Hepatocyte (in vitro differentiated cells): ENCODE measurements at regions not wholly inside any gene's neighbourhood (a gene's known extent, or its start where the extent isn't known, plus 50 kb on each side); places are given as distances from the start of the nearest gene placed in this dataset.

Experiments
- DNase-seq: peaks from one replicate; pipeline ENCODE4 v3.0.0-alpha.2; 2016; ENCODE audit warnings: low spot score
- H2AFZ ChIP-seq: fragments of 200-600 bp; sonication (generic); 2 replicates; pipeline ENCODE4 v1.6.0; 2016; ENCODE audit warnings: antibody characterized with exemption, mild to moderate bottlenecking
- H3K27ac ChIP-seq: fragments of 200-600 bp; sonication (generic); 2 replicates; pipeline ENCODE4 v1.5.1; 2016; ENCODE audit warnings: mild to moderate bottlenecking
- H3K27me3 ChIP-seq: fragments of 200-600 bp; sonication (generic); 2 replicates; pipeline ENCODE4 v1.6.1; 2016
- H3K36me3 ChIP-seq: fragments of 200-600 bp; sonication (generic); replicated peaks from 2 replicates; pipeline ENCODE4 v1.5.1; 2016; ENCODE audit warnings: low read depth; ENCODE audit not compliant: insufficient read depth
- H3K4me1 ChIP-seq: fragments of 200-600 bp; sonication (generic); 2 replicates; pipeline ENCODE4 v1.5.1; 2016; ENCODE audit warnings: mild to moderate bottlenecking, moderate library complexity; ENCODE audit not compliant: insufficient read depth
- H3K4me2 ChIP-seq: fragments of 200-600 bp; sonication (generic); 2 replicates; pipeline ENCODE4 v1.6.0; 2016
- H3K4me3 ChIP-seq: fragments of 200-600 bp; sonication (generic); 2 replicates; pipeline ENCODE4 v1.5.1; 2016; ENCODE audit warnings: mild to moderate bottlenecking
- H3K79me2 ChIP-seq: fragments of 200-600 bp; sonication (generic); 2 replicates; pipeline ENCODE4 v1.6.0; 2017; ENCODE audit warnings: mild to moderate bottlenecking
- H3K9me2 ChIP-seq: fragments of 200-600 bp; sonication (generic); replicated peaks from 2 replicates; pipeline ENCODE4 v1.6.0; 2017; ENCODE audit warnings: mild to moderate bottlenecking; ENCODE audit not compliant: insufficient read depth
- H3K9me3 ChIP-seq: fragments of 200-600 bp; sonication (generic); 2 replicates; pipeline ENCODE4 v1.5.1; 2016; ENCODE audit warnings: low read depth, mild to moderate bottlenecking
- H4K20me1 ChIP-seq: fragments of 200-600 bp; sonication (generic); 2 replicates; pipeline ENCODE4 v1.6.0; 2016; ENCODE audit warnings: mild to moderate bottlenecking; ENCODE audit not compliant: insufficient read depth, poor library complexity, severe bottlenecking
- CTCF ChIP-seq: fragments of 200-600 bp; sonication (generic); IDR thresholded peaks from 2 replicates; pipeline ENCODE4 v1.5.1; 2016; ENCODE audit warnings: antibody characterized with exemption, mild to moderate bottlenecking; ENCODE audit not compliant: poor library complexity
- EZH2 ChIP-seq: fragments of 200-600 bp; sonication (generic); IDR thresholded peaks from 2 replicates; pipeline ENCODE4 v1.6.1; 2016; ENCODE audit warnings: antibody characterized with exemption, mild to moderate bottlenecking, borderline replicate concordance
- EZH2phosphoT487 ChIP-seq: fragments of 200-600 bp; sonication (generic); IDR thresholded peaks from one replicate; pipeline ENCODE4 v1.6.1; 2018; ENCODE audit warnings: antibody characterized with exemption, mild to moderate bottlenecking, low read depth, moderate library complexity; ENCODE audit not compliant: unreplicated experiment, severe bottlenecking
- WGBS: methylation state at CpG from one replicate; pipeline ENCODE4 v1.1.6; 2016; ENCODE audit warnings: low lambda C conversion rate; ENCODE audit errors: missing lambda C conversion rate; 5-methylcytosine and 5-hydroxymethylcytosine counted together

- DNase-seq = peak; percentile 30
Measured at GRCh38 chr19:34313188-34313587, 51.8 kb upstream of the GPI start.

GRCh38 chr19:34314437-34315313 is 50.3 kb upstream of the GPI start:
- no peaks in the 10 kb centered on the region for H3K9me2 ChIP-seq
- WGBS = 86% methylated on average over 4 of the region's 4 CpGs
- no peaks in the 10 kb centered on the region for H3K36me3 ChIP-seq
- H3K4me1 ChIP-seq = peaks cover 4% of the 10 kb centered on the region
- no peaks in the 10 kb centered on the region for H3K27me3 ChIP-seq
- no peak overlapping the region for H3K4me3 ChIP-seq
- no peak for DNase-seq
- no peak overlapping the region for H2AFZ ChIP-seq
- no peaks in the 10 kb centered on the region for H4K20me1 ChIP-seq
- H3K79me2 ChIP-seq = peaks cover 32% of the 10 kb centered on the region
- H3K9me3 ChIP-seq = no peaks in the 10 kb centered on the region
- no peak overlapping the region for H3K4me2 ChIP-seq
- H3K27ac ChIP-seq = no peak overlapping the region
- TF ChIP-seq EZH2phosphoT487 (no peak), EZH2 (no peak), CTCF (no peak)

More at GRCh38 chr19:34313188-34313587, 51.8 kb upstream of the GPI start:
- Histone ChIP-seq H3K4me2 (no peak overlapping the region), H3K27me3 (no peaks in the 10 kb centered on the region), H3K4me1 (peaks cover 4% of the 10 kb centered on the region), H3K9me2 (no peaks in the 10 kb centered on the region), H3K4me3 (no peak overlapping the region), H3K27ac (no peak overlapping the region), H4K20me1 (no peaks in the 10 kb centered on the region), H3K9me3 (no peaks in the 10 kb centered on the region), H3K79me2 (peaks cover 36% of the 10 kb centered on the region), H3K36me3 (no peaks in the 10 kb centered on the region), H2AFZ (no peak overlapping the region)
- 90% methylated on average over 6 of the region's 6 CpGs for WGBS
- TF ChIP-seq EZH2 = no peak
- no peak for TF ChIP-seq EZH2phosphoT487
- TF ChIP-seq CTCF = no peak
